MM.1S (cell line): ENCODE measurements at regions not wholly inside any gene's neighbourhood (a gene's known extent, or its start where the extent isn't known, plus 50 kb on each side); places are given as distances from the start of the nearest gene placed in this dataset.
"Not testable (repeated sequence)": the region's sequence is repeated elsewhere in the genome, so short reads cannot be mapped to it uniquely, and the experiment has no call there.

Source experiments
- DNase-seq: peaks from one replicate; pipeline ENCODE4 v3.0.0-alpha.2; 2015
- H2AFZ ChIP-seq: fragments of 300-600 bp; sonication (generic); 2 replicates; pipeline ENCODE4 v1.6.0; 2016; ENCODE audit warnings: antibody characterized with exemption, low read length
- H3F3A ChIP-seq: fragments of 300-600 bp; sonication (generic); 2 replicates; pipeline ENCODE4 v1.6.1; 2016; ENCODE audit warnings: mild to moderate bottlenecking, antibody characterized with exemption, low read length, moderate library complexity, mixed read lengths; ENCODE audit not compliant: insufficient read depth
- H3K27ac ChIP-seq: fragments of 300-600 bp; sonication (generic); 2 replicates; pipeline ENCODE4 v1.5.1; 2016; ENCODE audit warnings: mild to moderate bottlenecking, low read length
- H3K27me3 ChIP-seq: fragments of 300-600 bp; sonication (generic); replicated peaks from 2 replicates; pipeline ENCODE4 v1.6.0; 2016; ENCODE audit warnings: low read length; ENCODE audit not compliant: insufficient read depth
- H3K36me3 ChIP-seq: fragments of 300-600 bp; sonication (generic); replicated peaks from 2 replicates; pipeline ENCODE4 v1.6.1; 2016; ENCODE audit warnings: mild to moderate bottlenecking, low read length, mixed read lengths; ENCODE audit not compliant: insufficient read depth
- H3K4me1 ChIP-seq: fragments of 300-600 bp; sonication (generic); 2 replicates; pipeline ENCODE4 v1.6.1; 2016; ENCODE audit warnings: low read length, mixed read lengths
- H3K4me2 ChIP-seq: fragments of 300-600 bp; sonication (generic); 2 replicates; pipeline ENCODE4 v1.6.0; 2016; ENCODE audit warnings: low read depth, low read length
- H3K4me3 ChIP-seq: fragments of 300-600 bp; sonication (generic); 2 replicates; pipeline ENCODE4 v1.5.1; 2016; ENCODE audit warnings: low read length, mixed read lengths
- H3K79me2 ChIP-seq: fragments of 300-600 bp; sonication (generic); 2 replicates; pipeline ENCODE4 v1.6.1; 2016; ENCODE audit warnings: mixed run types, low read length, mixed read lengths
- H3K9ac ChIP-seq: fragments of 300-600 bp; sonication (generic); 2 replicates; pipeline ENCODE4 v1.6.1; 2016; ENCODE audit warnings: low read length, mixed read lengths
- H3K9me2 ChIP-seq: fragments of 300-600 bp; sonication (generic); replicated peaks from 2 replicates; pipeline ENCODE4 v1.6.1; 2016; ENCODE audit warnings: mild to moderate bottlenecking, low read length, mixed read lengths; ENCODE audit not compliant: insufficient read depth
- H3K9me3 ChIP-seq: fragments of 300-600 bp; sonication (generic); replicated peaks from 2 replicates; pipeline ENCODE4 v1.6.1; 2016; ENCODE audit warnings: mild to moderate bottlenecking, low read length, mixed read lengths; ENCODE audit not compliant: insufficient read depth
- H4K20me1 ChIP-seq: fragments of 300-600 bp; sonication (generic); 2 replicates; pipeline ENCODE4 v1.6.1; 2016; ENCODE audit warnings: mild to moderate bottlenecking, low read length, moderate library complexity, mixed read lengths; ENCODE audit not compliant: insufficient read depth
- EZH2 ChIP-seq: fragments of 300-600 bp; sonication (generic); optimal IDR thresholded peaks from 2 replicates; pipeline ENCODE3; 2017; ENCODE audit warnings: low read depth, mild to moderate bottlenecking, antibody characterized with exemption, low read length, mixed read lengths
- EZH2phosphoT487 ChIP-seq: fragments of 300-600 bp; sonication (generic); IDR thresholded peaks from 2 replicates; pipeline ENCODE4 v1.6.1; 2018; ENCODE audit warnings: antibody characterized with exemption, low read length
- TF ChIP-seq, protein P1 (sequence below): fragments of 300-600 bp; sonication (generic); IDR thresholded peaks from 2 replicates; pipeline ENCODE4 v1.5.1; 2016; ENCODE audit warnings: antibody characterized with exemption, low read length, mixed read lengths

DNA sequence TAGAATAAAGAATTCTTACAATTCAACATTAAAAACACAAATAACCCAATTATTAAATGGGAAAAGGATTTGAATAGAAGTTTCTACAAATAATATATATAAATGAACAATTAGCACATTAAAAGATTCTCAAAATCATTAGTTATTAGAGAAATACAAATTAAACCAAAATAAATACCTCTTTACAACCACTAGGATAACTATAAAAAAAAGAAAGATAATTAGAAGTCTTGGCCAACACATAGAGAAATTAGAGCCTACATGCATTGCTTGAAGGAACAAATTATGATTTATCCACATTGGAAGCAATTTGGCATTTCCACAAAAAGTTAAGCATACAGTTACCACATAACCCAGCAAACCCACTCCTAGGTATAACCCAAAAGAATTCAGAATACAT is 502.3 kb upstream of the UBE2E2 start:
- Histone ChIP-seq H4K20me1 (no peaks in the 10 kb centered on the region), H3K79me2 (no peaks in the 10 kb centered on the region), H3K27me3 (no peaks in the 10 kb centered on the region), H3K36me3 (no peaks in the 10 kb centered on the region), H3K4me2 (no peak overlapping the region), H3K4me3 (no peak overlapping the region), H3K9ac (no peak overlapping the region), H3F3A (no peaks in the 10 kb centered on the region), H3K9me2 (no peaks in the 10 kb centered on the region), H3K27ac (no peak overlapping the region), H3K9me3 (no peaks in the 10 kb centered on the region), H2AFZ (no peak overlapping the region), H3K4me1 (no peaks in the 10 kb centered on the region)
- no peak for DNase-seq
- TF ChIP-seq EZH2phosphoT487 (no peak), EZH2 (no peak)
- TF ChIP-seq, protein P1, sequence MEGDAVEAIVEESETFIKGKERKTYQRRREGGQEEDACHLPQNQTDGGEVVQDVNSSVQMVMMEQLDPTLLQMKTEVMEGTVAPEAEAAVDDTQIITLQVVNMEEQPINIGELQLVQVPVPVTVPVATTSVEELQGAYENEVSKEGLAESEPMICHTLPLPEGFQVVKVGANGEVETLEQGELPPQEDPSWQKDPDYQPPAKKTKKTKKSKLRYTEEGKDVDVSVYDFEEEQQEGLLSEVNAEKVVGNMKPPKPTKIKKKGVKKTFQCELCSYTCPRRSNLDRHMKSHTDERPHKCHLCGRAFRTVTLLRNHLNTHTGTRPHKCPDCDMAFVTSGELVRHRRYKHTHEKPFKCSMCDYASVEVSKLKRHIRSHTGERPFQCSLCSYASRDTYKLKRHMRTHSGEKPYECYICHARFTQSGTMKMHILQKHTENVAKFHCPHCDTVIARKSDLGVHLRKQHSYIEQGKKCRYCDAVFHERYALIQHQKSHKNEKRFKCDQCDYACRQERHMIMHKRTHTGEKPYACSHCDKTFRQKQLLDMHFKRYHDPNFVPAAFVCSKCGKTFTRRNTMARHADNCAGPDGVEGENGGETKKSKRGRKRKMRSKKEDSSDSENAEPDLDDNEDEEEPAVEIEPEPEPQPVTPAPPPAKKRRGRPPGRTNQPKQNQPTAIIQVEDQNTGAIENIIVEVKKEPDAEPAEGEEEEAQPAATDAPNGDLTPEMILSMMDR, result no peak

DNA sequence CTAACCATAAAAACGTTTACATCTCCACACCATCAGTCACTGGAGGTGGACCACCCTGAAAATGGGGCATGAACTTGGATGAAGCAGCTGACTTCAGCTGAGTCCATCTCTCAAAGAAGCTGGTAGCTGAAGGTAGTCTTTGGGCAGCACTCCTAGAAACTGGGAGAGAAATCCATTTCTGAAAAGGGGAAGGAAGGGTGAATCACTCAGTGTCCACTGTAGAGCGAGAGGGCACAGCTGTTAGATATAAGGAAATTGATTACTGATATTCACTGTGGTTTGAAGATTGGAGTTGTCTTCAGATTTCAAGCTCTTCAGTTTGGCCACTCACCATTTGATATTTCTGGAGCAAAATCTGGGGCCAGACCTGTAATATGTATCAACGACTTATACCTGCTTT is 499.0 kb upstream of the UBE2E2 start:
- H3K27ac ChIP-seq, result no peak overlapping the region
- no peaks in the 10 kb centered on the region for H3K4me1 ChIP-seq
- TF ChIP-seq EZH2 (no peak), EZH2phosphoT487 (no peak)
- TF ChIP-seq, protein P1, result no peak
- no peaks in the 10 kb centered on the region for H3F3A ChIP-seq
- DNase-seq, result no peak
- no peaks in the 10 kb centered on the region for H3K36me3 ChIP-seq
- no peak overlapping the region for H3K4me2 ChIP-seq
- no peaks in the 10 kb centered on the region for H3K27me3 ChIP-seq
- no peak overlapping the region for H2AFZ ChIP-seq
- no peaks in the 10 kb centered on the region for H3K9me2 ChIP-seq
- H3K9me3 ChIP-seq, result no peaks in the 10 kb centered on the region
- H4K20me1 ChIP-seq, result no peaks in the 10 kb centered on the region
- H3K79me2 ChIP-seq, result no peaks in the 10 kb centered on the region
- H3K4me3 ChIP-seq, result no peak overlapping the region
- H3K9ac ChIP-seq, result no peak overlapping the region

DNA sequence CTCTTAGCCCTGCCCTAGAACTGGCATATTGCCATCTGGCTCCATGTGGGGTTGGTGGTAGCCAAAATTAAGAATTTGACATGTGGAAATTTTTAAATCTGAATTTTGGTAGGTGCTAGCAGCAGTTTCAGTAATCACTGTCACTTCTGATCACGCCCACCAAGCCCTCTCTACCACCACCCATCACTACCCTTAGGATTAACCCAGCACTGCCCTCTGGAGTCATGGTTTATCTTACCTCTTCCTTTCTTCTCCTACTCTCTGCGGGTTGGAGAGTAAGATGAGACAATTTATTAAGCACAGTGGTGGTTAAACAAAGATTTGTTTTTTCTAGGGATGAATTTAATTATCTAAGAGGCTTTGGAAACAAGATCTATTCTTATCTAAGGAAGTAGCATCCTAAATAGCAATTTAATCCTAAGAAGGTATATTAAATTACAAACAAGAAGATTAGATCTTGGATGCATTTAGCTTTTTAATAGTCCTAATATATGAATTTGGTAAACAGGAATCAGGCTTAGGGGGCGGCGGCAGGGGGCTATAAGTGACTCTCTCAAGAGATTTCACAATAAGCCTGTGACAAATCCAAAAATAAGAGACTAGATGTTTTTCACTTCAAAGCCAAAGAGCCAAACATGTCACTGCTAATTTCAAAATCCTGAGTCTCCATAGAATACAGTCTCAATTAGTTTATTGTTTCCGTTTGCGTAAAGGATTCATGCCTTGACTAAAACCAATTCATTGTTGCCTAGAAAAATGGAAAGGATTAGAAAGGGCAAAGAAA is 498.4 kb upstream of the UBE2E2 start:
- Histone ChIP-seq H3K79me2 (no peaks in the 10 kb centered on the region), H3K9ac (no peak overlapping the region), H3K4me2 (no peak overlapping the region), H2AFZ (no peak overlapping the region), H3K27me3 (no peaks in the 10 kb centered on the region), H3K27ac (no peak overlapping the region), H3K4me1 (no peaks in the 10 kb centered on the region), H3K9me2 (no peaks in the 10 kb centered on the region), H3K36me3 (no peaks in the 10 kb centered on the region), H3K9me3 (no peaks in the 10 kb centered on the region), H3F3A (no peaks in the 10 kb centered on the region), H4K20me1 (no peaks in the 10 kb centered on the region), H3K4me3 (no peak overlapping the region)
- no peak for DNase-seq
- TF ChIP-seq, protein P1, result no peak
- TF ChIP-seq EZH2 (no peak), EZH2phosphoT487 (no peak)

- H3K4me1 ChIP-seq, H4K20me1 ChIP-seq, H3F3A ChIP-seq, H3K4me3 ChIP-seq, H3K4me2 ChIP-seq, DNase-seq, H3K27me3 ChIP-seq, H2AFZ ChIP-seq, H3K9ac ChIP-seq, H3K9me3 ChIP-seq, H3K36me3 ChIP-seq, H3K9me2 ChIP-seq, H3K27ac ChIP-seq, H3K79me2 ChIP-seq: not testable (repeated sequence)
Measured at GRCh38 chr3:22706922-22707321, 496.2 kb upstream of the UBE2E2 start.
